ENCODE measurements at regions not wholly inside any gene's neighbourhood (a gene's known extent, or its start where the extent isn't known, plus 50 kb on each side); places are given as distances from the start of the nearest gene placed in this dataset.

- TF ChIP-seq CTCF (IDR thresholded peaks at IDR 0.05) = no peak
- no peak for DNase-seq (ENCODE audit: low spot score)
- H3K4me3 ChIP-seq = no peak overlapping the region
- H3K27ac ChIP-seq = no peak overlapping the region
These were observed 182.3 kb downstream of the MZT1 start for GRCh38 chr13:72545030-72545719.

GRCh38 chr13:72544042-72544441 is 183.4 kb downstream of the MZT1 start:
- DNase-seq (ENCODE audit: low spot score) = no peak
- no peak overlapping the region for H3K27ac ChIP-seq
- TF ChIP-seq CTCF (IDR thresholded peaks at IDR 0.05) = no peak
- no peak overlapping the region for H3K4me3 ChIP-seq

GRCh38 chr13:72542241-72542640 is 185.2 kb downstream of the MZT1 start:
- H3K27ac ChIP-seq = no peak overlapping the region
- no peak for TF ChIP-seq CTCF (IDR thresholded peaks at IDR 0.05)
- DNase-seq (ENCODE audit: low spot score) = no peak
- no peak overlapping the region for H3K4me3 ChIP-seq

GRCh38 chr13:72541674-72542073 is 185.8 kb downstream of the MZT1 start:
- no peak for DNase-seq (ENCODE audit: low spot score)
- no peak for TF ChIP-seq CTCF (IDR thresholded peaks at IDR 0.05)
- H3K4me3 ChIP-seq = no peak overlapping the region
- H3K27ac ChIP-seq = no peak overlapping the region

- no peak overlapping the region for H3K27ac ChIP-seq
- no peak overlapping the region for H3K4me3 ChIP-seq
- TF ChIP-seq CTCF (IDR thresholded peaks at IDR 0.05) = no peak
- DNase-seq (ENCODE audit: low spot score) = no peak
These were observed 186.5 kb downstream of the MZT1 start for GRCh38 chr13:72540881-72541280.

GRCh38 chr13:72539925-72540324 is 187.5 kb downstream of the MZT1 start:
- DNase-seq (ENCODE audit: low spot score) = no peak
- no peak overlapping the region for H3K4me3 ChIP-seq
- H3K27ac ChIP-seq = no peak overlapping the region
- TF ChIP-seq CTCF (IDR thresholded peaks at IDR 0.05) = no peak

GRCh38 chr13:72537782-72538181 is 189.6 kb downstream of the MZT1 start:
- no peak for DNase-seq (ENCODE audit: low spot score)
- no peak for TF ChIP-seq CTCF (IDR thresholded peaks at IDR 0.05)
- no peak overlapping the region for H3K27ac ChIP-seq
- H3K4me3 ChIP-seq = no peak overlapping the region

Data from coronary artery (tissue), 2 donors.